ENCODE measurements at regions not wholly inside any gene's neighbourhood (a gene's known extent, or its start where the extent isn't known, plus 50 kb on each side); places are given as distances from the start of the nearest gene placed in this dataset.

GRCh38 chr18:39693359-39693758 lies 2127.8 kb upstream of the CELF4 start:
- no peak for TF ChIP-seq CTCF (IDR thresholded peaks at IDR 0.05; ENCODE audit: low read depth, low read length, poor library complexity, severe bottlenecking)
- no peak for TF ChIP-seq EZH2phosphoT487 (IDR thresholded peaks at IDR 0.05; ENCODE audit: borderline replicate concordance, low read length)

All from DOHH2 (cell line).